K562 (cell line): ENCODE measurements at regions not wholly inside any gene's neighbourhood (a gene's known extent, or its start where the extent isn't known, plus 50 kb on each side); places are given as distances from the start of the nearest gene placed in this dataset.

ENCODE experiments used
- ATAC-seq: fragments of 200-7000 bp; cut with Tn5 transposase; 3 replicates; pipeline ENCODE4 v1.9.1; 2020; ENCODE audit warnings: moderate library complexity
- BruUV-seq: library from RNA; stranded (reverse); fragments of 400-500 nt; replicated peaks from 2 replicates; lab custom pipeline; 2021; lab: Mats Ljungman, UMichigan
- CTCF ChIA-PET: fragments of 300-600 bp; formaldehyde crosslinking; extraction: SDS; loops from one replicate; lab custom pipeline; 2021; ENCODE audit warnings: low intra/inter-chr PET ratio; lab: Yijun Ruan, JAX
- POLR2A ChIA-PET: fragments of 300-600, 350-650 bp; sonication (Branson Sonifier 250); formaldehyde crosslinking; extraction: SDS; loops from one replicate; lab custom pipeline; 2021; ENCODE audit warnings: antibody characterized with exemption, inconsistent platforms; lab: Yijun Ruan, JAX
- DNase-seq, 4 experiments: peaks; one replicate each; pipeline versions ENCODE4 v3.0.0 to v3.0.0-alpha.2; 2011 to 2018; ENCODE audit warnings: low spot score in 3 of 4, mixed read lengths in 3 of 4; ENCODE audit errors: extremely low read depth in 1 of 4
- FAIRE-seq: peaks from 2 replicates; lab custom pipeline; 2011; peaks lifted over from hg19 to GRCh38; lab: Jason Lieb, UNC
- H2AFZ ChIP-seq: 2 replicates; pipeline ENCODE4 v1.6.0; 2011; ENCODE audit warnings: low read depth, low read length, control low read depth, inconsistent platforms
- H3K27ac ChIP-seq: fragments of 200-600 bp; 3 replicates; pipeline ENCODE4 v1.8.0; 2011; ENCODE audit warnings: low read depth, mild to moderate bottlenecking, control low read depth, inconsistent platforms, low read length, moderate library complexity, mixed read lengths; ENCODE audit errors: extremely low read depth
- H3K27me3 ChIP-seq, 2 experiments: fragments of 300-600 bp in 1 of 2; 2 replicates in 1 of 2; 3 replicates in 1 of 2; pipeline versions ENCODE4 v1.6.0 to v1.8.0; 2011; ENCODE audit warnings: inconsistent platforms in 2 of 2, low read length in 2 of 2, mild to moderate bottlenecking in 1 of 2, mixed read lengths in 1 of 2, moderate library complexity in 1 of 2; ENCODE audit not compliant: control insufficient read depth in 2 of 2, insufficient read depth in 2 of 2
- H3K36me3 ChIP-seq: fragments of 300-600 bp; 3 replicates; pipeline ENCODE4 v1.8.0; 2011; ENCODE audit warnings: mild to moderate bottlenecking, low read length, inconsistent platforms; ENCODE audit not compliant: control insufficient read depth, insufficient read depth
- H3K4me1 ChIP-seq, 2 experiments: fragments of 200-600 bp in 1 of 2; replicated peaks in 1 of 2; 2 replicates in 1 of 2; 3 replicates in 1 of 2; pipeline versions ENCODE4 v1.5.1 to v1.8.0; 2011; ENCODE audit warnings: inconsistent platforms in 2 of 2, low read length in 2 of 2, mild to moderate bottlenecking in 1 of 2, mixed read lengths in 1 of 2, moderate library complexity in 1 of 2; ENCODE audit not compliant: control insufficient read depth in 2 of 2, insufficient read depth in 2 of 2
- H3K4me2 ChIP-seq: 2 replicates; pipeline ENCODE4 v1.6.1; 2011; ENCODE audit warnings: low read length, control low read depth, inconsistent platforms, mixed read lengths; ENCODE audit not compliant: insufficient read depth
- H3K4me3 ChIP-seq: fragments of 200-600 bp; sonication (generic), shearing (Covaris generic); 2 replicates; pipeline ENCODE4 v1.5.1; 2016; ENCODE audit warnings: control low read depth, inconsistent platforms
- H3K79me2 ChIP-seq: fragments of 200-600 bp; 3 replicates; pipeline ENCODE4 v1.8.0; 2011; ENCODE audit warnings: low read length, inconsistent platforms; ENCODE audit not compliant: control insufficient read depth, insufficient read depth
- H3K9ac ChIP-seq, 2 experiments: 2 replicates each; pipeline versions ENCODE4 v1.6.0 to v1.6.1; 2011; ENCODE audit warnings: low read depth in 2 of 2, low read length in 2 of 2, control low read depth in 1 of 2, inconsistent platforms in 1 of 2, mild to moderate bottlenecking in 1 of 2, mixed read lengths in 1 of 2; ENCODE audit not compliant: insufficient read depth in 1 of 2
- H3K9me1 ChIP-seq: one replicate; pipeline ENCODE4 v1.6.0; 2011; ENCODE audit warnings: inconsistent platforms, mild to moderate bottlenecking, low read length, moderate library complexity; ENCODE audit not compliant: control insufficient read depth, insufficient read depth
- H3K9me3 ChIP-seq: replicated peaks from 2 replicates; pipeline ENCODE4 v1.5.1; 2011; ENCODE audit warnings: low read depth, low read length, inconsistent platforms; ENCODE audit not compliant: control insufficient read depth, insufficient read depth
- H4K20me1 ChIP-seq: replicated peaks from 2 replicates; pipeline ENCODE4 v1.6.1; 2011; ENCODE audit warnings: low read length, inconsistent platforms, mixed read lengths; ENCODE audit not compliant: control insufficient read depth, insufficient read depth
- CREBBP ChIP-seq: IDR thresholded peaks from one replicate; pipeline ENCODE4 v1.6.1; 2012; ENCODE audit warnings: low read depth, mild to moderate bottlenecking, control low read depth, inconsistent platforms, low read length
- IRF2 ChIP-seq: sonication (generic); formaldehyde crosslinking; IDR thresholded peaks from 2 replicates; pipeline ENCODE4 v1.8.1; 2022; ENCODE audit warnings: mild to moderate bottlenecking, missing genetic modification reagents
- NFIC ChIP-seq: fragments of 450-650 bp; IDR thresholded peaks from 2 replicates; pipeline ENCODE4 v1.6.1; 2017; ENCODE audit warnings: mild to moderate bottlenecking, inconsistent platforms
- TOE1 ChIP-seq, 2 experiments: fragments of 450-650 bp in 1 of 2; sonication (generic) in 1 of 2; formaldehyde crosslinking in 1 of 2; IDR thresholded peaks; 2 replicates each; pipeline versions ENCODE4 v1.7.1 to v1.8.0; 2016 to 2022; ENCODE audit warnings: borderline replicate concordance in 2 of 2, mild to moderate bottlenecking in 2 of 2, antibody characterized with exemption in 1 of 2, inconsistent platforms in 1 of 2, low read depth in 1 of 2, missing genetic modification reagents in 1 of 2, moderate library complexity in 1 of 2
- ZNF175 ChIP-seq: fragments of 200-800 bp; sonication (Bioruptor generic); IDR thresholded peaks from 2 replicates; pipeline ENCODE4 v1.6.1; 2016; ENCODE audit warnings: low read depth, mild to moderate bottlenecking, missing genetic modification characterization, missing compliant biosample characterization
- ZNF24 ChIP-seq: fragments of 450-650 bp; IDR thresholded peaks from 2 replicates; pipeline ENCODE4 v1.6.1; 2016
- WGBS: fragments of 100-300 bp; shearing (Covaris generic); methylation state at CpG from one replicate; pipeline ENCODE4 v1.1.6; 2016; ENCODE audit warnings: low coverage, mixed read lengths; ENCODE audit not compliant: insufficient coverage; ENCODE audit errors: missing lambda C conversion rate; 5-methylcytosine and 5-hydroxymethylcytosine counted together
- in situ Hi-C: fragments of 300-500 bp; cut with MboI; formaldehyde crosslinking; loops from 4 replicates; pipeline ENCODE4 v1.15.0; 2018; ENCODE audit warnings: inconsistent platforms, mixed read lengths
- intact Hi-C: fragments of 100-400 bp; cut with micrococcal nuclease; formaldehyde crosslinking; loops from 2 replicates; pipeline ENCODE4 v1.14.2; 2022
- TF ChIP-seq, protein P1 (sequence below): fragments of 250-450 bp; sonication (Bioruptor Pico); IDR thresholded peaks from 2 replicates; pipeline ENCODE4 v1.8.0; 2022; ENCODE audit warnings: moderate library complexity, mild to moderate bottlenecking, inconsistent platforms
- TF ChIP-seq, protein P2 (sequence below): fragments of 450-650 bp; IDR thresholded peaks from 2 replicates; pipeline ENCODE4 v1.6.1; 2018; ENCODE audit warnings: mild to moderate bottlenecking, low read depth; ENCODE audit not compliant: partially characterized antibody
- TF ChIP-seq, protein P3 (sequence below), 2 experiments: fragments of 200-800 bp in 1 of 2; sonication (Bioruptor generic) in 1 of 2; sonication (generic) in 1 of 2; formaldehyde crosslinking in 1 of 2; IDR thresholded peaks in 1 of 2; conservative IDR thresholded peaks in 1 of 2; 2 replicates each; pipeline versions ENCODE4 v1.5.0 to v1.6.1; 2016 to 2020; ENCODE audit warnings: missing compliant biosample characterization in 1 of 2, missing genetic modification characterization in 1 of 2, missing genetic modification reagents in 1 of 2
- TF ChIP-seq, protein P4 (sequence below): fragments of 450-650 bp; IDR thresholded peaks from 2 replicates; pipeline ENCODE4 v1.6.1; 2018; ENCODE audit not compliant: partially characterized antibody
- TF ChIP-seq, protein P5 (sequence below): fragments of 450-650 bp; formaldehyde crosslinking; IDR thresholded peaks from 2 replicates; pipeline ENCODE4 v1.4.0; 2022; ENCODE audit warnings: mild to moderate bottlenecking, moderate library complexity

DNA sequence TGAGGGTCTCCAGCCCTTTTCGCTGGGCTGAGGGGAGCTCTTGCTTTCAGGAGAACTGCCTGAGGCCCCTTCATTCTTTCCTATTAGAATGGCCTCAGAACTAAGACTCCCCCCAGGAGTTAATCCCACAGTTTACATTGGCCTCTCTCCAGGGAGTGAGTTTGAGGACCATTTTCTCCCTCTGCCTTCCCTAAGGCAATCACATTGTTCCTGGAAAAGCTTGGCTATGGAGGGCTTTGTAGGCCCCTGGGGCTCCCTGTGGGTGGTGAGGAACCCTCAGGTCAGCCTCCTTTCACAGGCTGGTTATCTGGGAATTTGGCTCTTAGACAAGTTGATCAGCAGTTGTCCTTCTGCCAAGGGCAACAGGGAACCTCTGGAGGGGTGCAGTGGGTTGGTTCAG is 343.7 kb downstream of the RPS24 start (continued):
- TF ChIP-seq, protein P1, sequence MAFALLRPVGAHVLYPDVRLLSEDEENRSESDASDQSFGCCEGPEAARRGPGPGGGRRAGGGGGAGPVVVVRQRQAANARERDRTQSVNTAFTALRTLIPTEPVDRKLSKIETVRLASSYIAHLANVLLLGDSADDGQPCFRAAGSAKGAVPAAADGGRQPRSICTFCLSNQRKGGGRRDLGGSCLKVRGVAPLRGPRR (CRISPR knock-in tag) = no peak
- TF ChIP-seq, protein P2, sequence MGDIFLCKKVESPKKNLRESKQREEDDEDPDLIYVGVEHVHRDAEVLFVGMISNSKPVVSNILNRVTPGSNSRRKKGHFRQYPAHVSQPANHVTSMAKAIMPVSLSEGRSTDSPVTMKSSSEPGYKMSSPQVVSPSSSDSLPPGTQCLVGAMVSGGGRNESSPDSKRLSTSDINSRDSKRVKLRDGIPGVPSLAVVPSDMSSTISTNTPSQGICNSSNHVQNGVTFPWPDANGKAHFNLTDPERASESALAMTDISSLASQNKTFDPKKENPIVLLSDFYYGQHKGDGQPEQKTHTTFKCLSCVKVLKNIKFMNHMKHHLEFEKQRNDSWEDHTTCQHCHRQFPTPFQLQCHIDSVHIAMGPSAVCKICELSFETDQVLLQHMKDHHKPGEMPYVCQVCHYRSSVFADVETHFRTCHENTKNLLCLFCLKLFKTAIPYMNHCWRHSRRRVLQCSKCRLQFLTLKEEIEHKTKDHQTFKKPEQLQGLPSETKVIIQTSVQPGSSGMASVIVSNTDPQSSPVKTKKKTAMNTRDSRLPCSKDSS = no peak
- TF ChIP-seq NFIC (no peak), TOE1 (IDR thresholded peaks at IDR 0.05; ENCODE audit: borderline replicate concordance) (no peak), TOE1 (CRISPR knock-in tag; IDR thresholded peaks at IDR 0.05; ENCODE audit: borderline replicate concordance, low read depth) (no peak)
- TF ChIP-seq, protein P3, sequence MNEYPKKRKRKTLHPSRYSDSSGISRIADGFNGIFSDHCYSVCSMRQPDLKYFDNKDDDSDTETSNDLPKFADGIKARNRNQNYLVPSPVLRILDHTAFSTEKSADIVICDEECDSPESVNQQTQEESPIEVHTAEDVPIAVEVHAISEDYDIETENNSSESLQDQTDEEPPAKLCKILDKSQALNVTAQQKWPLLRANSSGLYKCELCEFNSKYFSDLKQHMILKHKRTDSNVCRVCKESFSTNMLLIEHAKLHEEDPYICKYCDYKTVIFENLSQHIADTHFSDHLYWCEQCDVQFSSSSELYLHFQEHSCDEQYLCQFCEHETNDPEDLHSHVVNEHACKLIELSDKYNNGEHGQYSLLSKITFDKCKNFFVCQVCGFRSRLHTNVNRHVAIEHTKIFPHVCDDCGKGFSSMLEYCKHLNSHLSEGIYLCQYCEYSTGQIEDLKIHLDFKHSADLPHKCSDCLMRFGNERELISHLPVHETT (CRISPR knock-in tag; conservative IDR thresholded peaks at IDR 0.05 in 1 of 2, IDR thresholded peaks at IDR 0.05 in 1 of 2) = no peak

DNA sequence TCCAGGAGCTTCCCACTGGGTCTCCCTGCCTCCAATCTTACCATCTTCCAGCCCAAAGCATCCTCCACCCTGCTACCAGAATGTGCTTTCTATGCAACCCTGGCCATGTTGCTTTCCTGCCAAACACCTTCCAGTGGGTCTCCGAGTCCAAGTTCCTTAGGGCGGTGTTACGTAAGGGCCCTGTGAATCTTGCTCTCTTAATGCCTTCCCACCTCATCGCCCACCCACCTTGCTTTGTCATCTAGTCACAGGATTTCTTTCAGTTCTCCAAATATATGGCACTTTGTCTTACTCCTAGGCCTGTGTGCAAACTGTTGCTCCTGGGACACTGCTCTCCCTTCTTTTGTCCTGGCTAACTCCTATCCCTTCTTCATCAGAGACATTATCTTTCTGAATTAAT is 344.5 kb downstream of the RPS24 start:
- intact Hi-C loops (no loop called here), in situ Hi-C loops (no loop called here)
- no peak overlapping the region for H3K4me2 ChIP-seq
- DNase-seq (no peak), FAIRE-seq (no peak), ATAC-seq (no peak)
- no peak overlapping the region for H3K4me3 ChIP-seq
- no peak overlapping the region for H3K27ac ChIP-seq
- no TSS peak for BruUV-seq
- no peaks in the 10 kb centered on the region for H3K36me3 ChIP-seq
- H3K9me3 ChIP-seq = no peaks in the 10 kb centered on the region
- no peaks in the 10 kb centered on the region for H4K20me1 ChIP-seq
- WGBS = 0% methylated on average over 4 of the region's 4 CpGs
- POLR2A ChIA-PET = interaction anchor here (1.1 kb wide), 1 partner anchor 11 kb away, joined by 3 read pairs; no protein-coding TSS in a partner anchor
- no peak overlapping the region for H2AFZ ChIP-seq
- peaks cover 0 to 16% of the 10 kb centered on the region in 2 experiments; a peak in 3 of 5 replicates for H3K27me3 ChIP-seq
- no peaks in the 10 kb centered on the region for H3K4me1 ChIP-seq
- no peak overlapping the region for H3K9ac ChIP-seq
- CTCF ChIA-PET = no interaction called here
- H3K79me2 ChIP-seq = no peaks in the 10 kb centered on the region
- H3K9me1 ChIP-seq = no peaks in the 10 kb centered on the region
- TF ChIP-seq ZNF175 (no peak), CREBBP (no peak), IRF2 (CRISPR knock-in tag) (no peak), ZNF24 (no peak)
- TF ChIP-seq, protein P4, sequence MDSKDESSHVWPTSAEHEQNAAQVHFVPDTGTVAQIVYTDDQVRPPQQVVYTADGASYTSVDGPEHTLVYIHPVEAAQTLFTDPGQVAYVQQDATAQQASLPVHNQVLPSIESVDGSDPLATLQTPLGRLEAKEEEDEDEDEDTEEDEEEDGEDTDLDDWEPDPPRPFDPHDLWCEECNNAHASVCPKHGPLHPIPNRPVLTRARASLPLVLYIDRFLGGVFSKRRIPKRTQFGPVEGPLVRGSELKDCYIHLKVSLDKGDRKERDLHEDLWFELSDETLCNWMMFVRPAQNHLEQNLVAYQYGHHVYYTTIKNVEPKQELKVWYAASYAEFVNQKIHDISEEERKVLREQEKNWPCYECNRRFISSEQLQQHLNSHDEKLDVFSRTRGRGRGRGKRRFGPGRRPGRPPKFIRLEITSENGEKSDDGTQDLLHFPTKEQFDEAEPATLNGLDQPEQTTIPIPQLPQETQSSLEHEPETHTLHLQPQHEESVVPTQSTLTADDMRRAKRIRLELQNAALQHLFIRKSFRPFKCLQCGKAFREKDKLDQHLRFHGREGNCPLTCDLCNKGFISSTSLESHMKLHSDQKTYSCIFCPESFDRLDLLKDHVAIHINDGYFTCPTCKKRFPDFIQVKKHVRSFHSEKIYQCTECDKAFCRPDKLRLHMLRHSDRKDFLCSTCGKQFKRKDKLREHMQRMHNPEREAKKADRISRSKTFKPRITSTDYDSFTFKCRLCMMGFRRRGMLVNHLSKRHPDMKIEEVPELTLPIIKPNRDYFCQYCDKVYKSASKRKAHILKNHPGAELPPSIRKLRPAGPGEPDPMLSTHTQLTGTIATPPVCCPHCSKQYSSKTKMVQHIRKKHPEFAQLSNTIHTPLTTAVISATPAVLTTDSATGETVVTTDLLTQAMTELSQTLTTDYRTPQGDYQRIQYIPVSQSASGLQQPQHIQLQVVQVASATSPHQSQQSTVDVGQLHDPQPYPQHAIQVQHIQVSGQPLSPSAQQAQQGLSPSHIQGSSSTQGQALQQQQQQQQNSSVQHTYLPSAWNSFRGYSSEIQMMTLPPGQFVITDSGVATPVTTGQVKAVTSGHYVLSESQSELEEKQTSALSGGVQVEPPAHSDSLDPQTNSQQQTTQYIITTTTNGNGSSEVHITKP = no peak
- TF ChIP-seq, protein P5, sequence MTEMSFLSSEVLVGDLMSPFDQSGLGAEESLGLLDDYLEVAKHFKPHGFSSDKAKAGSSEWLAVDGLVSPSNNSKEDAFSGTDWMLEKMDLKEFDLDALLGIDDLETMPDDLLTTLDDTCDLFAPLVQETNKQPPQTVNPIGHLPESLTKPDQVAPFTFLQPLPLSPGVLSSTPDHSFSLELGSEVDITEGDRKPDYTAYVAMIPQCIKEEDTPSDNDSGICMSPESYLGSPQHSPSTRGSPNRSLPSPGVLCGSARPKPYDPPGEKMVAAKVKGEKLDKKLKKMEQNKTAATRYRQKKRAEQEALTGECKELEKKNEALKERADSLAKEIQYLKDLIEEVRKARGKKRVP (CRISPR knock-in tag) = no peak
